T-helper 17 cell (primary cell): ENCODE measurements at regions not wholly inside any gene's neighbourhood (a gene's known extent, or its start where the extent isn't known, plus 50 kb on each side); places are given as distances from the start of the nearest gene placed in this dataset.

Experiments used
- ATAC-seq: fragments of 150-1000 bp; cut with Tn5 transposase; 2 replicates; pipeline ENCODE4 v1.10.0; 2021; ENCODE audit warnings: mild to moderate bottlenecking, moderate library complexity
- DNase-seq, 3 donors: peaks; one replicate each; pipeline versions ENCODE4 v3.0.0 to v3.0.0-alpha.2; 2020 to 2021
- H3K9me3 ChIP-seq: one replicate; pipeline ENCODE4 v1.7.0; 2013; ENCODE audit warnings: low read length, mild to moderate bottlenecking; ENCODE audit not compliant: control insufficient read depth, poor library complexity, severe bottlenecking
- H3K27ac Mint-ChIP-seq: one replicate; pipeline ENCODE4 v1.8.0; 2022; ENCODE audit warnings: mild to moderate bottlenecking, moderate library complexity, mixed read lengths
- H3K27me3 Mint-ChIP-seq: one replicate; pipeline ENCODE4 v1.8.0; 2022; ENCODE audit warnings: mixed read lengths
- H3K36me3 Mint-ChIP-seq: one replicate; pipeline ENCODE4 v1.8.0; 2022; ENCODE audit warnings: low read depth, mixed read lengths
- H3K4me1 Mint-ChIP-seq: one replicate; pipeline ENCODE4 v1.8.0; 2022; ENCODE audit warnings: mild to moderate bottlenecking, mixed read lengths
- H3K4me3 Mint-ChIP-seq: one replicate; pipeline ENCODE4 v1.8.0; 2022; ENCODE audit warnings: mild to moderate bottlenecking, moderate library complexity, mixed read lengths

DNA sequence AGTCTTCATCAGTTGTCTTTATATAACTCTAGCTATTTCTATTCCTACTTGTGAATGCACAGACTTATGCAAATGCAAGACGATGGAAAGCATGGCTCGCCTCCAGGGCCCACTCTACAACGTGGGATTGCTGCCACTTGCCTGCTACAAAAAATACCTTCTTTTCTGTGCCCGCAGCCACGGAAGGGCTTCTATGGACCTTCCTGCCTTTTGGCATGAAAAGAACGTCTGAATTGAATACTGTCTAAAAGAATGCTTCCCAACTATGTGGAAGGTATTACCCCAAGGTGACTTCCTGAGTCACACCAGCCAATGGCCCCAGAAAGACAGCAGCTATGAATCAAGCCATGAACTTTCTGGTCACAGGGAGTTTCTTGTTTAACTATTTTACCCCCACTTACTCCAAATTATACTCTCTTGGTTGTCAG, 261.2 kb downstream of the HIVEP2 start:
- no peak for DNase-seq
- H3K27me3 Mint-ChIP-seq = peaks cover 29% of the 10 kb centered on the region
- H3K27ac Mint-ChIP-seq = no peak overlapping the region
- no peak overlapping the region for H3K4me3 Mint-ChIP-seq
- H3K36me3 Mint-ChIP-seq = peaks cover 1% of the 10 kb centered on the region
- peaks cover 6% of the 10 kb centered on the region for H3K4me1 Mint-ChIP-seq
- no peak for ATAC-seq
- H3K9me3 ChIP-seq = no peaks in the 10 kb centered on the region

DNA sequence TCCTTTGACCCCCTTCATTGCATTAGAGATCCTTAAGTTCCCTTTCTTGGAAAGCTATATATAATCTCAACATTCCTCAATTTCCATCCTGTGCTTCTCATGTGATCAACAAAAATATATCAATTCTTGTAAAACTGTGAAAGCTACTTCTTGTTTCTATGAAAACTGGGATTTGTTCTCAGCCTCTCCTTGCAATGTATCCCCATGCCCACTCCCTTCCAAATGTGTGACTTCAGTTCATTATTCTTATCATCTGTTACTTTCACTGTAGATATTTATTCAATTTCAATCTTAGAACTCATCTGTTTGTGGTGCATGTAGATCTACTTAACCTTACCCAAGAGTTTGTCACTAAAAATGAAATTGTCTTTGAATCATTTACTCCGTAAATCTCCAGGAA, 260.6 kb downstream of the HIVEP2 start:
- H3K4me3 Mint-ChIP-seq = no peak overlapping the region
- no peaks in the 10 kb centered on the region for H3K36me3 Mint-ChIP-seq
- peaks cover 27% of the 10 kb centered on the region for H3K27me3 Mint-ChIP-seq
- no peak overlapping the region for H3K27ac Mint-ChIP-seq
- no peaks in the 10 kb centered on the region for H3K9me3 ChIP-seq
- DNase-seq = no peak
- no peak for ATAC-seq
- H3K4me1 Mint-ChIP-seq = peaks cover 6% of the 10 kb centered on the region

DNA sequence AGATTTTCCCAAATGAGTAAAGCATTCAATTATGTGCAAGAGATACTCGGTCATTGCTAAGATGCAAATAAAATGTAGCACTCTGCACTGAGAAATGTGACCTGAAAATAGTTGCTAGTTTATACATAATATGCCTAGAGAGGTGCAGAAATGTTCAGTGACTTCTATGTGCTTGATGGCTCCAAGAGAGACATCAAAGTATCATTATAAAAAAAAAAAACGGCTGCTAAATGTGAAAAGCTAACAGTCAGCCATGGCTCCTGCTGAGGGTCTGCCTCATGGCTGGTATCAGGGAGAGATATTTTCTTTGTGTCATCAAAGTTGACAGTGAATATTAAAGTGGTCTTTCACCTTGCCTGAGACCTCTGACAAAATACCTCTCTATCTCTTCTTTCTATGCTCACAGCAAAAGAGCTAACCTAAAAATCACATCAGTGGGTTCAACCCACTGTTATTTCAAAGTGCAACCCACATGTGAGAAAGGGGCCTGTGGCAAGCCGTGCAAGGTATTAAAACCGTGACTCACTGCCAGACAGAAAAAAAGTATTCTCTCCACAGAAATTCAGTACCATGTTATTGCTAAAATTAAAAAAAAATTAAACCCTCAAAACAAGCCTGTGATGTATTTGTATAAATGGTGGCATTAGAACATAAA, 259.0 kb downstream of the HIVEP2 start:
- no peak for DNase-seq
- no peaks in the 10 kb centered on the region for H3K9me3 ChIP-seq
- Mint-ChIP-seq H3K4me1 (no peaks in the 10 kb centered on the region), H3K36me3 (no peaks in the 10 kb centered on the region), H3K27ac (no peak overlapping the region), H3K27me3 (peaks cover 19% of the 10 kb centered on the region), H3K4me3 (no peak overlapping the region)
- no peak for ATAC-seq

DNA sequence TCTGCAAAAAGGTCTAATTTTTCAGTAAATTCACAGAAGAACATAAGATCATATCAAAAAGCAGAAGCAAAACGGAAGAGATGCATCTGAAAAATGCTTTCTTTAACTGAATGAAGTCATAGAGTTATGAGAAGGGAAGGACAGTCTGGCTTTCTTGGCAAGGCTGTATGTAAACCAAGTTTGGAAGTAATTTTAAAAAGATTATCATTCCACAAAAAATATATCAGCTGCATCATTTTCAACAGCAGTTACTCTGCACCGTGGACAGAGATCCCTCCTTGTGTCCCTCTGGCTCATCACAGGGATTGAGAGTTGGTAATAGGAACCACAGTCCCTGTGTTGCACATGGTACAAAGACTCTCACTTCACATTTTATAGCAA, 258.5 kb downstream of the HIVEP2 start:
- H3K36me3 Mint-ChIP-seq = no peaks in the 10 kb centered on the region
- peak overlapping the region; percentile 34 for H3K27ac Mint-ChIP-seq
- H3K27me3 Mint-ChIP-seq = peaks cover 13% of the 10 kb centered on the region
- DNase-seq = no peak
- ATAC-seq = no peak
- no peaks in the 10 kb centered on the region for H3K4me1 Mint-ChIP-seq
- no peak overlapping the region for H3K4me3 Mint-ChIP-seq
- H3K9me3 ChIP-seq = no peaks in the 10 kb centered on the region

DNA sequence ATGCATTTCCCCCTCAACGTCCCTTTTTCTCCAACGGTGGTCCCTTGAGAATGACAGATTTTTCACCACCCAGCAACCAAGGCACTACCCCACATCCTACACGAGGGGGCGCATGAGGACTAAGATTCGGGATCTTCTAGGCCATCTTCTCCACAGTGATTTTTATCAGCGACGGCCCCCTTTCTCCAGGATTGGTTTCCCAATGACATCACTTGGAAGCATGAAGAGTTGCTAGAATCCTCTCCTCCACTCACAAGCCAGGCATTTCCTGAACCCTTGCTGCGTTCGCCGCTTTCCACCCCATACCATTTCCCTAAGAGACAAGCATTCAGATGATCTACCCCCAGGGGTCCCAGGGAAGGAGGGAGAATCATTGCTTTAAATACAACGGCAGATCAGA, 252.0 kb downstream of the HIVEP2 start:
- ATAC-seq (peak; percentile 83), DNase-seq (peak; percentile 36 to 59 (median 36))
- Mint-ChIP-seq H3K4me3 (peak overlapping the region; percentile 51), H3K36me3 (peaks cover 2% of the 10 kb centered on the region), H3K4me1 (peaks cover 10% of the 10 kb centered on the region), H3K27ac (no peak overlapping the region), H3K27me3 (no peaks in the 10 kb centered on the region)
- no peaks in the 10 kb centered on the region for H3K9me3 ChIP-seq

DNA sequence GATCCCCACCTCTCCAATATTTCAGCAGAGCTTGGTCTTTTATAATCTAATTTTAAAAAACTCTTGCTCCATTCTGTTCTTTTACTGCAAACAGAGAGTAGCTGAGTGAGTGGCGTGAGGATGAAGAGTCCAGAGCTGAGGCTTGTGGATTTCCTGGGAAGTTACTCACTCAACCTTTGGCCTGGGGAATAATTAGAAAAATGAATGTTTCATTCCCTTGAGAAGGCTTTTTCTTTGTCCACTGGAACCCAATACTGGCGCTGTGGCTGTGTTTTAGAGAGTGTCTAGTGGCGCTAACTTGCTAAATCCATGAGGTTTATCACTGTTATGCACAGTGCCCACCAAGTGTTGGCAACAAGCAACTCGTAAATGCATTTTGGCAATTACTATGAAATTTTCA, 251.5 kb downstream of the HIVEP2 start:
- Mint-ChIP-seq H3K4me3 (no peak overlapping the region), H3K4me1 (peaks cover 11% of the 10 kb centered on the region), H3K27ac (no peak overlapping the region), H3K27me3 (no peaks in the 10 kb centered on the region), H3K36me3 (peaks cover 2% of the 10 kb centered on the region)
- H3K9me3 ChIP-seq = no peaks in the 10 kb centered on the region
- ATAC-seq (no peak), DNase-seq (no peak)

DNA sequence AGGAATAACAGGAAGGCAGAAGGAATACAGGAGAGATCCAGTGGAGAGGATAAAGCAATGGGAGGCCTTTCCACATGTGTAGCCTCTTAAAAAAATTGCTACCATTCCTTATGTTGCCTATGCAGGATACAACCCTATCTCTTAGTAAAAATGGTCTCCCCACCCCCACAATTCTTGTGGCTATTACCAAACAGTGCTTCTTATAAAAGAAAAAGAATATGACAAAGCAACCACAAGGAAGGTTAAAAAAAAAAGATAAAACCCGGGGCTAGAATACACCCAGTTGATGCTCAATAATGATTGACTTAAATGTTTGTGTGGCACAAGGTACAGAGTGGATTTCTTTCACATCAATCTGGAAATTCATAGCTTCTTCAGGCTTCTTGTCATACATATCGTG, 250.9 kb downstream of the HIVEP2 start:
- Mint-ChIP-seq H3K36me3 (peaks cover 2% of the 10 kb centered on the region), H3K4me3 (no peak overlapping the region), H3K4me1 (peaks cover 14% of the 10 kb centered on the region), H3K27me3 (no peaks in the 10 kb centered on the region), H3K27ac (no peak overlapping the region)
- DNase-seq (no peak), ATAC-seq (no peak)
- no peaks in the 10 kb centered on the region for H3K9me3 ChIP-seq

DNA sequence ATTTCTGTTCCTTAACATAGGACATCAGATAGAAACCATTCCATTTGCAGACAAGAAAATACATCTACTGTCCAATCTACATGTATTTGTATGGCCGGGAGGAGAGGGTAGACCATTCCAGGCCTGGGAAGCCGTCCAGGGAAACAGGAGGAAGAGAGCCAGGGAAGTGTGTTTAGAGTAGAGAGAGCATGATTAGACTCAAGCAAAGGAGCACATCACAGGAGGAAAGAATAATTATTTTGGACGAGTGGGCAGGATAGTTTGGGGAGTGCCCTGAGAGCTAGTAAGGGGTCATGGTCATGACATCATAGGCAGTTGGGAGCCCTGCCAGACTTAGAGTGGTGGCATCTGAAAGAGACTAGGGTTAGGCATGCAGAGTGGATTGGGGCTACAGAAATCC, 250.0 kb downstream of the HIVEP2 start:
- no peak overlapping the region for H3K4me3 Mint-ChIP-seq
- H3K4me1 Mint-ChIP-seq = peaks cover 14% of the 10 kb centered on the region
- ATAC-seq (no peak), DNase-seq (no peak)
- H3K9me3 ChIP-seq = no peaks in the 10 kb centered on the region
- no peaks in the 10 kb centered on the region for H3K27me3 Mint-ChIP-seq
- H3K36me3 Mint-ChIP-seq = peaks cover 2% of the 10 kb centered on the region
- peak overlapping the region; percentile 32 for H3K27ac Mint-ChIP-seq

DNA sequence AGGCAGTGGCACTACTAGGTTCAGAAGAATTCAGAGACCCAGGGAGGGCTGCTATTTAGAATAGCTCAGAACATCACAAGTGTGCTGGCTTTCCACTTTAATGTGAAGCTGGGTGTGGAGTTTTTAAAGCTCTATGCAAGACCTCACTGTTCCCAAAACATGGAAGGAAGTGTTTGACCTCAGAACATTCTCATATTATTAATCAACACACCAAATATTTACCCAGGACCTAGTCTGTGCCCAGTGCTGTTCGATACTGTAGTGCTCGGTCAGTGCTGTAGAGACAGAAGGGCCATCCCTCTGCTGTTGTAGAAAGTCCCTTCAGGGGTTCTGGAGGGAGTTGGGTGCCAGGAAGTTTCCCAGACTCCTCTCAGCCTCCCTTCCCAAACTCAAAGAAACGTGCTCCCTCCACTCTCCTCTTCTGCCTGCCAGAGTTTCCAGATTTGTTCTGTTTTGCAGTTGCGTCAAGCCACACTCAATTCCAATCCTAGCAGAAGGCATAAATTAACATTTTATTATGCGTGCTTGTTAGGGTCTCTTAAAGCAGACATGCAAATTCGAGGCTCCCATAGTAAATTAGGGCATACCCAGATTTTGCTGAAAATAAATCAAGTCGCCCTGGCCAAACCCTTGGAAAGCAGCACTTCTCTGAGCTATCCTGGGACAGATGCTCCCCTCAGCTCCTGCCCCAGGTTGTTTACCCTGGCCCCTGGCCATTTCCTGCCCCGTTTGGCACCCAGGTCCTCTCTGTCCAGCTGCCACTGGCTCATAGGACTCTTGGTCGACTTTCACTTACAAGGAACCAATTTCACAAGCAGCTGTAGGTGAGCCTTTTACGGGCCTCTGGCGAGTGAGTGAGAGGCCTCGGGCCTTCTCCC, 248.6 kb downstream of the HIVEP2 start:
- H3K27me3 Mint-ChIP-seq = no peaks in the 10 kb centered on the region
- DNase-seq (no peak), ATAC-seq (no peak)
- no peak overlapping the region for H3K27ac Mint-ChIP-seq
- peaks cover 2% of the 10 kb centered on the region for H3K36me3 Mint-ChIP-seq
- H3K4me3 Mint-ChIP-seq = no peak overlapping the region
- H3K4me1 Mint-ChIP-seq = peaks cover 14% of the 10 kb centered on the region
- no peaks in the 10 kb centered on the region for H3K9me3 ChIP-seq

DNA sequence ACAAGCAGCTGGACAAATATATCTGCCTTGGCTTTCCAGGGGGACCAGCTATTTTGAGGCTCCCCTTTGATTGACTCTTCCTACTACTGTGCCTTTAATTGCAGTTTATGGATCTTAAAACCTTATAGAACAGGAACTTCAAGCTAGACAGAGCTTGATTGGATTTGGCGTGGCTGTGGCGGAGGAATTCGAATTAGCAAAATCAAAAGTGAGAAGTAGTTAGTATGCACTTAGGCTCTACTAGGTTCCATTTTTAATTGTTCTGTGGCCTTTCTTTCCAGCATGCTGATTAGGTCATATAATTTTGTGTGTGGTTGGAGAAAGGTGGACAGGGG, 248.0 kb downstream of the HIVEP2 start:
- H3K9me3 ChIP-seq = no peaks in the 10 kb centered on the region
- no peaks in the 10 kb centered on the region for H3K27me3 Mint-ChIP-seq
- H3K36me3 Mint-ChIP-seq = peaks cover 2% of the 10 kb centered on the region
- DNase-seq = no peak
- ATAC-seq = no peak
- H3K4me3 Mint-ChIP-seq = no peak overlapping the region
- no peak overlapping the region for H3K27ac Mint-ChIP-seq
- H3K4me1 Mint-ChIP-seq = peaks cover 14% of the 10 kb centered on the region

DNA sequence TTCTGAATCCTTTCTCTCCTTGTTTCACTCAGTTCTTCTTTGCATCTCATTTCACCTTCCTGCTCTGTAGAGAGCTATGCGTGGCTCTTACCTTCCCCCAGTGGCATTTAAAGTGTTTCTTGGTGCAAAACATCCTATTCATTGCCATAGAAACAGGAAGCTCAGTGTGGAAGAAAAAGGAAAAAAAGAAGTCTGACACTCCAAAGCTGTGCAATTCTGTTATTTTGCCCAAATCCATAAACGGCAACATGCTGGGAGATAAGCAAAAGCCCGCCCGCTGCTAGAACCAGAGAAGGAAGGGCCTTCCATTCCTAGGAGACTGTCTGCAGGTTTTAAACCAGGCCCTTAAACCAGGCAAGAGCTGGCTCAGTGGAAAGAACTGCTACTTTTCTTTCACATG, 247.1 kb downstream of the HIVEP2 start:
- H3K9me3 ChIP-seq = no peaks in the 10 kb centered on the region
- Mint-ChIP-seq H3K36me3 (peaks cover 2% of the 10 kb centered on the region), H3K4me1 (peaks cover 16% of the 10 kb centered on the region), H3K27ac (no peak overlapping the region), H3K27me3 (peaks cover 6% of the 10 kb centered on the region), H3K4me3 (no peak overlapping the region)
- DNase-seq (no peak), ATAC-seq (no peak)

DNA sequence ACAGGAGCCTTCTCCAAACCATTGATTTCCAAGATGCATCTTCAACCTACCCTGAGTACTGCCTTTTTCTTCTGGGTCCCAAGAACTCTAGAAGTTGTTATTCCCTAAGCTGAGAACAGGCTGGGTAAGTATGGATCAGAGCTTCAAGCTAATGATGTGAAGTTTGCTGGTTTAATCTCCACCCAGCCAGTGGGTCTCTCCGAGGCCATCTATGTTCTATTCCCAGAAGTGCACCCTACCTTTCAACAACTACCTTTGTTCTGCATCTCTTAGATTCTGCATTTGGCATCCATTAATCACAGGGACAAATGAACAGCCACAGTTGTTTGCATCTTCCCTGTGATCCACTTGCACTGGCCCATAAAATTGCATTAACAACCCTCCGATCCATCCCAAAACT, 246.2 kb downstream of the HIVEP2 start:
- no peaks in the 10 kb centered on the region for H3K9me3 ChIP-seq
- Mint-ChIP-seq H3K36me3 (peaks cover 2% of the 10 kb centered on the region), H3K4me3 (no peak overlapping the region), H3K27ac (peak overlapping the region; percentile 19), H3K4me1 (peaks cover 12% of the 10 kb centered on the region), H3K27me3 (peaks cover 6% of the 10 kb centered on the region)
- no peak for DNase-seq
- ATAC-seq = no peak

DNA sequence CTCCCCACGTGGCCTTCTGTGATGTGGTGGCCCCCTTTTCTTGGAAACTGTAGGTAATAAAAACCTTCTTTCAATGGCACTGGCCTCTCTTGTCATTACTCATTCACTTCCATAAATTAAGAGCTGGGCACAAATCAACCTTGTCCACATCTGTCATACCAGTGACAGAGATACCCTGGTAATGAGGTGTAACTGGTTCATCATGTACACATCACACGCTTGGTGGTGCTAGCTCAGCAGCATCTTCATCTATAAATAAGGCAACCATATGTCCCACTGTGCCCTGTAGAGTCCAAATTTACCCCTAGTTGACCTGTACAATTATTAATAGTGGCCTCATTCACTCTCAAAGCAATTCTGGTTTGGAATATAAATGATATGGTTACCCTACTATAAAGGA, 245.6 kb downstream of the HIVEP2 start:
- H3K27ac Mint-ChIP-seq = no peak overlapping the region
- H3K27me3 Mint-ChIP-seq = peaks cover 6% of the 10 kb centered on the region
- H3K4me1 Mint-ChIP-seq = peaks cover 11% of the 10 kb centered on the region
- peaks cover 2% of the 10 kb centered on the region for H3K36me3 Mint-ChIP-seq
- H3K4me3 Mint-ChIP-seq = no peak overlapping the region
- DNase-seq (no peak), ATAC-seq (no peak)
- no peaks in the 10 kb centered on the region for H3K9me3 ChIP-seq

DNA sequence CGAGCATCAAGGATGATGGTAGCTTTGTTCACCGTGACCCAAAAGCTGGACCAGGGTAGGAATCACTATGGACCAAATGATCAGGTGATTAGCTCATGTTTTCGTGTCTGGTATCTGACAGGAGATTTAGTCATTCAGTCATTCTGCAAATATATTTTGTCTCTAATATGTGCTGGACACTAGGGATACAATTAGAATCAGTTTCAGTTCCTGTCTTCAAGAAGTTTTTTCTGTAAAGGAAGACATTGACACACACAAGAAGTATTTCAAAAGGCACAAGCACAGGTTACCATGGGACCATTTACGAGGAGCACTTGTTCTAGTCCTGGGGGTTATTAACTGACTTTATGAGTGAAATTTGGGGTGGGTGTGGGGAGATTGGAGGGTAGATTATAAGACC, 244.9 kb downstream of the HIVEP2 start:
- peaks cover under 1% of the 10 kb centered on the region for H3K36me3 Mint-ChIP-seq
- ATAC-seq = no peak

More for the DNA sequence above, 244.9 kb downstream of the HIVEP2 start:
- no peaks in the 10 kb centered on the region for H3K9me3 ChIP-seq
- Mint-ChIP-seq H3K27me3 (peaks cover 6% of the 10 kb centered on the region), H3K27ac (no peak overlapping the region), H3K4me1 (peaks cover 8% of the 10 kb centered on the region), H3K4me3 (no peak overlapping the region)
- no peak for DNase-seq
